Aorta (tissue), 5 donors: ENCODE measurements at regions not wholly inside any gene's neighbourhood (a gene's known extent, or its start where the extent isn't known, plus 50 kb on each side); places are given as distances from the start of the nearest gene placed in this dataset.
"Not testable (repeated sequence)": the region's sequence is repeated elsewhere in the genome, so short reads cannot be mapped to it uniquely, and the experiment has no call there.

Experiments
- ATAC-seq: fragments of 200-7000 bp; cut with Tn5 transposase; one replicate; pipeline ENCODE4 v1.9.1; 2022; ENCODE audit warnings: moderate library complexity; ENCODE audit not compliant: low FRiP score
- DNase-seq, 2 donors: peaks; one replicate each; pipeline ENCODE4 v3.0.0-alpha.2; 2020
- H3K27ac ChIP-seq, 2 donors: one replicate each; pipeline ENCODE4 v1.5.1; 2013; ENCODE audit warnings: low read length in 2 of 2, mild to moderate bottlenecking in 2 of 2, moderate library complexity in 2 of 2, control low read depth in 1 of 2, inconsistent platforms in 1 of 2, low read depth in 1 of 2
- H3K27me3 ChIP-seq, 2 donors: one replicate each; pipeline ENCODE4 v1.6.1; 2013; ENCODE audit warnings: control low read depth in 1 of 2, low read length in 1 of 2, mild to moderate bottlenecking in 1 of 2, moderate library complexity in 1 of 2; ENCODE audit not compliant: insufficient read depth in 2 of 2, control insufficient read depth in 1 of 2
- H3K36me3 ChIP-seq, 2 donors: one replicate each; pipeline ENCODE4 v1.6.1; 2013; ENCODE audit warnings: control low read depth in 1 of 2, low read length in 1 of 2, mild to moderate bottlenecking in 1 of 2; ENCODE audit not compliant: insufficient read depth in 2 of 2, control insufficient read depth in 1 of 2
- H3K4me1 ChIP-seq, 2 donors: one replicate each; pipeline ENCODE4 v1.6.1; 2013; ENCODE audit warnings: low read length in 2 of 2, control low read depth in 1 of 2, mild to moderate bottlenecking in 1 of 2, moderate library complexity in 1 of 2; ENCODE audit not compliant: insufficient read depth in 2 of 2, control insufficient read depth in 1 of 2
- H3K4me3 ChIP-seq, 2 donors: one replicate each; pipeline ENCODE4 v1.5.1; 2013; ENCODE audit warnings: low read length in 2 of 2, control low read depth in 1 of 2, mild to moderate bottlenecking in 1 of 2
- H3K9me3 ChIP-seq: one replicate; pipeline ENCODE4 v1.6.1; 2013; ENCODE audit warnings: mild to moderate bottlenecking, low read length; ENCODE audit not compliant: control insufficient read depth
- WGBS, 2 donors: extraction: QIAGEN DNeasy Blood & Tissue Kit; methylation state at CpG; one replicate each; pipeline ENCODE4 v1.1.7; 2013; 5-methylcytosine and 5-hydroxymethylcytosine counted together
- intact Hi-C, 2 donors: fragments of 100-400 bp; cut with DNase I; formaldehyde crosslinking; loops; one replicate each; pipeline versions ENCODE4 v1.14.2 to v1.15.0; 2022
- donor health status: healthy with polysubstance abuse.
- donor health status: Bipolar disorder and iron deficiency.
- donor health status: DM: no; HTN: no; CAD: no.
- donor health status: DM: no; HTN: no; CAD: no.
- donor health status: DM: yes; HTN: yes; CAD: no.

DNA sequence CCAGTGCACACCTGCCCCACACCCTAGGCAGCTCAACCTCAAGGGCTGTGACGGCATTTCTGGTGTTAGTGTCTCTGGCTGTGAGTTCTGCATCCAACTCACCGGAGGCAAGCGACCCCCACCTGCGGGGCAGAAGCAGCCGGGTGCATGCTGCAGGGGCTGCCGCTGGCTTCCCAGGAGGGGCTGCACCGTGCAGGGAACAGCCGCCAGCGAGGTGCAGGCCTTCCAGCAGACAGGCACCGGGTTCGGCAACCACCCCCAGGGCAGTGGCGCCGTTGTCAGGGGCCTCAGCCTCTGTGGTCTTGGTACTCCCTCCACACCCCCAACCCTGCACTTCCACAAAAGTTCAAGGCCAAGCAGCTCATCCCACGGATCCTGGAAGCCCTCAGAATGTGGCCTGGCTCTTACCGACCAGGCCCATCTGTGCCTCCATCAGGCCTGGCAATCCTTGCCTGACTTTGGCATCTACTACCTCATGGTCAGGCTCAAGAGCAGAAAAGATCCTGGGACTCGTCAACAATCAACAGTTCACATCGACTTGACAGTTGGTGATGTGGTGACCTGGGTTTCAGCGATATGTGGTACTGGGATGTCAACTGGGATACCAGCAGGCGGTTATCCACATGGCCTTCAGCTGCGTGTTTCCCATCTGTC is 98.7 kb upstream of the KCNJ18 start:
- H3K27me3 ChIP-seq, H3K27ac ChIP-seq, H3K36me3 ChIP-seq, ATAC-seq, intact Hi-C loops, H3K9me3 ChIP-seq, H3K4me1 ChIP-seq, H3K4me3 ChIP-seq, DNase-seq: not testable (repeated sequence)
- 87 to 89% methylated on average over 20 of the region's 20 CpGs for WGBS, 2 donors

DNA sequence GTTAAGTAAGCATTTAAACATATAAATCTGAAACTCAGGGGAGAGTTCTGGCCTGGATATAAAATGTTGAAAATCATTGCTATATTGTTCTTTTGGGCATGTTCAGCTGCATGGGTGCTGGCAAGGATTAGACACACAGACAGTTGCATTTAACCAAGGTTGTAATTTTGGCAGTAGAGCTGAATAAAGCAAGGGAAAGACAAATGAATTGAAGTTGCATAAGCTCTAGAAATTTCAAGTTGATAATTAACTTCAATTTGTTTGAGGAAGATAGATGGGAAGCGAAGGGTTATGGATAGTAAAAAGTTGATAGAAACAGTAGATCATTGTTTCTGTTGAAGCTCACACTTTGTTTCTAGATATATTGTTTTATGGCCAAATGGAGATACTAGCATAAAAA is 97.2 kb upstream of the KCNJ18 start:
- H3K4me1 ChIP-seq = no peaks in the 10 kb centered on the region
- intact Hi-C loops = no loop called here
- H3K4me3 ChIP-seq = no peak overlapping the region
- H3K36me3 ChIP-seq = no peaks in the 10 kb centered on the region
- no peaks in the 10 kb centered on the region for H3K27me3 ChIP-seq
- DNase-seq (no peak), ATAC-seq (no peak)
- H3K9me3 ChIP-seq = no peaks in the 10 kb centered on the region
- no peak overlapping the region for H3K27ac ChIP-seq
- 77 to 90% methylated on average over 1 of the region's 1 CpG for WGBS, 2 donors

DNA sequence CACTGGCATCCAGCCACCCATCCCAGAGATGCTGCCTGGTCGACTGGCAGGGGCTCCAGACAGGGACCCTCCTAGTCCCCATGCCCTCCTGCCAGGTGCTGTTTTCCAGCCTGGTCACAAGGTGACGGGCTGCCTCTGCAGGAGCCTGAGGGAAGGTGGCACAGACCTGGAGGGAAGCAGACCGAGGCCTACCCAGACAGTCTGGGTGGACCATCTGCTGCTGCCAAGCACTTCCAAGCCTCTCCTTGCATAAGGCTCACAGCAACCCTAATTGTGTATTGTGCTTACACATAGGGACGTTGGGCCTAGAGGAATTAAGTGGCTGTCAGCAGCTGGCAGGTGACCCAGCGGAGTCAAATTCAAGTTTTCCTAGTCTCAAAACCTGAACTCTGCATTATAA is 90.1 kb upstream of the KCNJ18 start:
- no peak overlapping the region for H3K27ac ChIP-seq
- DNase-seq (no peak), ATAC-seq (no peak)
- intact Hi-C loops = no loop called here
- no peaks in the 10 kb centered on the region for H3K36me3 ChIP-seq
- 63% methylated on average over 5 of the region's 5 CpGs for WGBS, 2 donors
- no peaks in the 10 kb centered on the region for H3K4me1 ChIP-seq
- H3K27me3 ChIP-seq = no peaks in the 10 kb centered on the region
- no peaks in the 10 kb centered on the region for H3K9me3 ChIP-seq
- H3K4me3 ChIP-seq = no peak overlapping the region

DNA sequence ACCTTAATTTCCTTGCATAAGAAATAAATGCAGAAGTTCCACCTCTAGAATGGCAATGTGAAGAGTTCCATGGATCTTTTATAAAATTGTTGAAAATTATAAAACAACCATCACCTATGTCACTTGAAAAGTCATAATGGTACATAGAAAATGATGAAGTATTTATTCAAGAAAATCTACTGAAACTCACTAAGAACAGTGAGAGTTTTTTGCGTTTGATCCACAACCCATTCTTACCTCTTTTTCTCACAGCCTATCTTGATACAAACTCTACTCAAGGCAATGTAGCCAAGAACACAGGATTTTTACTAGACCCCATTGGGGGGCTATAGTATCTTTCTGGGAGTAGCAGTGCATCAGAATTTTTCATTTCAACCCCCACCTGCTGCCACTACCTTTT is 89.0 kb upstream of the KCNJ18 start:
- ATAC-seq, H3K4me1 ChIP-seq, DNase-seq, H3K9me3 ChIP-seq, H3K27me3 ChIP-seq, H3K27ac ChIP-seq, intact Hi-C loops, H3K36me3 ChIP-seq, H3K4me3 ChIP-seq: not testable (repeated sequence)
- 74 to 79% methylated on average over 1 of the region's 1 CpG for WGBS, 2 donors

DNA sequence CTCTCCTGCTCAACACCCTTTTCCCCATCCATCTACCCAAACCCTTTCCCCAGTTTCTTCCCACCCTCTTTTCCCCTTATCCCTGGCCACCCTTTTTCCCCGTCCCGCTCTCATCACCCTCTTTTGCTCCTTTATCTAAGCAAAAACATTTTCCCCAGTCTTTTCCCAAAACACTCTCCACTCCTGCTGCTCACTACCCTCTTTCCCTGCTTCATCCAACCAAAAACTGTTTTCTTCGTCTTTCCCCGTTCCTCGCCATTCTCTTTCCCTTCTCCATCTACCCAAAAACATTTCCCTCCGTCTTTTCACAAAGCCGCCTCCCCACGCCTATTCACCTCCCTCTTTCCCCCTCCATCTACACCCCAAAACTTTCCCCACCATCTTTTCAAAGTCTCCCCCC is 80.9 kb upstream of the KCNJ18 start:
- intact Hi-C loops, H3K4me1 ChIP-seq, H3K36me3 ChIP-seq, H3K27ac ChIP-seq, H3K4me3 ChIP-seq, DNase-seq, ATAC-seq, H3K9me3 ChIP-seq, H3K27me3 ChIP-seq: not testable (repeated sequence)
- 85 to 93% methylated on average over 8 of the region's 8 CpGs for WGBS, 2 donors

DNA sequence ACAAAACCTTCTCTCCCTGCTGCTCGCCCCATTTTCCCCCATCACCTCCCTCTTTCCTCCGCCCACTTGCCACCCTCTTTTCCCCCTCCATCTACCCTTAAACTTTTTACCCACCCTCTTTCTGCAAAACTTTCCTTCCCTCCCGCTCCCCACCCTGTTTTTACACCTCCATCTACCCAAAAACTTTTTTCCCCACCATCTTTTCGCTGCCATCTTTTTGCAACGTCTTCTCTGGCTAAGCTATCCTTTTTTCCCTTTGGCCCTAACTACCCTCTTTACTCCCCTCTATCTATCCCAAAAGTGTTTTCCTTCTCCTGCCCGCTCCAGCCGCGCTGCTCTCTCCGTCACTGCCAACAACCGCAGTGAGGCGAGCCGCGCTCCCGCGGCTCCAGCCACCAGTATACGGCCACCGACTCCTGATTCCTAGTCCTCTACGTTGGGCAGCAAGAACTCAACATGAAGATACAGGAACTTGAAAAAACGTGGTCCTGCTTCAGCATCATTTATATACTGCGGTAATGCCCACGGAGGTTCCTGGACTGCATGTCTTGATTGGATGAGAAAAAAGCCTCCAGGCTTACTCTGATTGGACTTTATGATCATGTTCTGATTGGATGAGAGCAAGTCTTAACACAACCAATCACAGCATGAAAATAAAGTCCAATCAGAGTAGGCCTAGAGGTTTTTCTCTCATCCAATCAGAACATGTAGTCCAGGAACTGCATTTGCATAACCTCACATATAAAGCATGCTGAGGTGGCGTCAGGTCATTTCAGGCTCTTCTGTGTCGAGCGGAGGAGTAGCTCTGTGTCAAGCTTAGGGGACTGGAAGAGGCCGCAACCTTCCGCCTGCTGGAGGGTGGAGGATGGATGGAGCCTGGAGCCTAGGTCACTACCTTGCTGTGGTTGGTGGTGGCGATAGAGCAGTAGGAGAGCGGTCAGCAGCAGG is 79.9 kb upstream of the KCNJ18 start:
- intact Hi-C loops, H3K27me3 ChIP-seq, H3K36me3 ChIP-seq, H3K4me3 ChIP-seq, H3K9me3 ChIP-seq, H3K4me1 ChIP-seq, H3K27ac ChIP-seq, ATAC-seq, DNase-seq: not testable (repeated sequence)
- WGBS, 2 donors = 82% methylated on average over 28 of the region's 28 CpGs

DNA sequence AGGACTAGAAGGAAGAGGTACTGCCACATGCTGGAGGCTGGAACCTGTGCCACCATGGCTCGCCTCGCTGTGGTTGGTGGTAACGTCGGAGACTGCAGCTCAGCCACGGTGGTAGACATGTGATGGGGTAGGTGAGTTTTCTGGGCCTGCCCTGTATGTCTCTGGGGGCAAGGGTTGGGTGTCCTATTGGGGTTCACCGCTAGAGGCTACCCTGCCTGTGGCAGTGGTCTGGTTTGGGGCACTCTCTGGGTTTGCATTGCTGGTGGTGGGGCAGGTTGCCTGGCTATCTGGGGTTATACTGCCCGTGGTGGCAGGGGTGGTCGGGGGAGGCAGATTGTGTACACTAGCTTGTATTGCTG is 79.3 kb upstream of the KCNJ18 start:
- intact Hi-C loops = no loop called here
- H3K27ac ChIP-seq = no peak overlapping the region
- WGBS, 2 donors = 81 to 88% methylated on average over 8 of the region's 8 CpGs
- H3K4me3 ChIP-seq = no peak overlapping the region
- H3K27me3 ChIP-seq = no peaks in the 10 kb centered on the region
- H3K9me3 ChIP-seq = no peaks in the 10 kb centered on the region
- H3K4me1 ChIP-seq = no peaks in the 10 kb centered on the region
- H3K36me3 ChIP-seq = no peaks in the 10 kb centered on the region
- DNase-seq = no peak
- ATAC-seq = no peak

DNA sequence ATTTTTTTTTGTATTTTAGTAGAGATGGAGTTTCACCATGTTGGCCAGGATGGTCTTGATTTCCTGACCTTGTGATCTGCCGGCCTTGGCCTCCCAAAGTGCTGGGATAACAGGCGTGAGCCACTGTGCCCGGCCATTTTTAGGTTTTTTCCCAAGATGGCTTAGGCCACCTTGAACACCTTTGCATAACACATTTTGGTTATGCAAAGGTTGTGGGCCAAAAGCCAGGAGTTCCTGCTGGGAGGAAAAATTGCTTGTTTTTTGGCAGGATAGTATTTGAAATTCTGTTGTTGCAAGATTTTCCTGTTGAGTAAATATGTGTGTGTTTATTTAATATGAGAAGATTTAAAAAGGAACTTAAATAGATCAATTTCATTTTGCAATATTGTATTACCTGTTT is 65.3 kb upstream of the KCNJ18 start:
- 80 to 86% methylated on average over 3 of the region's 3 CpGs for WGBS, 2 donors
- H3K36me3 ChIP-seq, H3K27me3 ChIP-seq, DNase-seq, H3K4me1 ChIP-seq, ATAC-seq, H3K9me3 ChIP-seq, H3K4me3 ChIP-seq, intact Hi-C loops, H3K27ac ChIP-seq: not testable (repeated sequence)
